Stimulated activated CD8-positive, alpha-beta memory T cell treated with anti-CD3 and anti-CD28 coated beads, Interleukin-15, amount 100 ng/mL, for 1 hour (primary cell): ENCODE measurements at regions not wholly inside any gene's neighbourhood (a gene's known extent, or its start where the extent isn't known, plus 50 kb on each side); places are given as distances from the start of the nearest gene placed in this dataset.

Experiments used
- DNase-seq: peaks from one replicate; pipeline ENCODE4 v3.0.0-alpha.2; 2020; ENCODE audit warnings: low read depth

DNA sequence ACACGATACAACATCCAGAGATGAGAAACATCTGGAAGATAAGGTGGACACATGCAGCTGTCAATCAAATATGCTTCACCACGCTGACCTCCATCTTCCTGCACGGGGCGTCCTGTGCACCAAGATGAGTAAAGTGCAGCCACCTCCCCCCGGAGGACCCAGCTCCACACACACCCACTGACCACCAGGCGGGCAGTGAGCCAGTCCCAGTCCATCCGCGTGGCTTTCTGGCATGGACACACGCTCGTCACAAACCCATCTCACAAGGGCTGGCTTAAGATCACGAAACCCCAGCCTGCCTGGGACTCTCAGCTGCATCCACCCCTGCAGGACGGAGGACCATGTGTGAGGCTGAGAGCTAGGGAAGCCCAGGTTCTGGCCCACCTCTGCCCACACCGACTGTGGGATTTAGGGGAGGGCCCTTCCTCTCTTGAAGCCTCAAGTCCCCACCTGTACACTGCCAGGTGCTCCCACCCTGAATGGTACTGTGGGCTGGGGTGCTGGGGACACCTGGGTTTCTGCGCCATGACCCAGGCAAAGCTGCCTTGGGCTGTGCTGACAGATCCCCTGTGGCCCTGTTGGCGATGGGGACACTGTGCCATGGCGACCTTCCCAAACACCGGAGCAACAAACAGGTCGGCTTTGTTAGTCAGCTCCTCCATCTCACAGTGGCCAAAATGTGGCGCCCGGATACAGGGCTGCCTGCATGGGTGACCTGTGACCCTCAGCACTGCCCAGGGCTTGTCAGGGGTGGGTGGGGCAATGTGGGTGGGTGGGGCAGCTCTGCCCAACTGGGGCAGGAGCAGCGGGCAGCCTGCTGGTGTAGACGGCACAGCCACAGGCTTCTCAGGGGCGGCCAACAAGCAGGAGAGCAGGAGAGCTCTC lies 629.0 kb downstream of the TBC1D22A start:
- DNase-seq = no peak

DNA sequence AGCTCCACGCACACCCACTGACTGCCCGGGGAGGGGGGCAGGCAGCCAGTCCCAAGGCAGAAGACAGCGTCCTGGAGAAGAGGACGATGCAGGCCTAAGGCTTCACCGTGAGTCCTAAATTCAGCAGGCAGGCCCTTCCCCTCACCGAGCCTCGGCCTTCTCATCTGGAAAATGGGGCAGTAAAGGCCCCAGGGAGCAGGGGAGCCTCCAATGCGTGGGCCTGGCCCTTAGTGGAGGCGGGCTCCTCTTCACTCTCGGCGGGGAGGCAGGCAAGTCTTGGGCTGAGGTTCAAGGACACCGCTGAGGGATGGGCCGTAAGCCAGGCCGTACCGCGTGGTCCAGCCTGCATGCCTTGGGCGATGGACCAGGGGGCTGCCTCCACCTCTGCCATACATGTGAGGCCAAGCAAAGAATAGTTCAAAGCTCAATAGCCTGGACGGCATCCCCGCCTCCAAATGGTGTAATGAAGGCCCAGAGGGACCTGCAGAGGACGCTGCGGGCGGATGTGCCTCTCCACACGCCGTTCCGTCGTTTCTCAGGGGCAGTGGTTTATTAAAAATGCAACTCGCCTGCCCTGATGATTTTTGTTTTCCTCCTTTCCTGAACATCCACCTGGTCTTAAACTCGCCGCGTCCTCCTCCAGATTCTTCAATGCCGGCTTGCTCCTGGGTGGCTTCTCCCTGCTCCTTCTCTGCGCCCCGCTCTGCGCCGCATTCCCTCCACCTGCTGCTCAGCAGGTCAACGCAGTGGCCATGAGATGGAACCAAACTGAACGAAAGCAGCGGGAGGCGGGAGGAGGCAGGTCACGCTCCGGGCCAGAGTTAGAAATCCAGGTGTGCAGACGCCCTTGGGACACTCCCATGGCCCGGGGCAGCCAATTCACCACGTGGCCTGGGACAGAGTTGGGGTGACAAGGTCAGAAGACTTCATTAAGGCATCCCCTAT lies 627.8 kb downstream of the TBC1D22A start:
- no peak for DNase-seq

DNA sequence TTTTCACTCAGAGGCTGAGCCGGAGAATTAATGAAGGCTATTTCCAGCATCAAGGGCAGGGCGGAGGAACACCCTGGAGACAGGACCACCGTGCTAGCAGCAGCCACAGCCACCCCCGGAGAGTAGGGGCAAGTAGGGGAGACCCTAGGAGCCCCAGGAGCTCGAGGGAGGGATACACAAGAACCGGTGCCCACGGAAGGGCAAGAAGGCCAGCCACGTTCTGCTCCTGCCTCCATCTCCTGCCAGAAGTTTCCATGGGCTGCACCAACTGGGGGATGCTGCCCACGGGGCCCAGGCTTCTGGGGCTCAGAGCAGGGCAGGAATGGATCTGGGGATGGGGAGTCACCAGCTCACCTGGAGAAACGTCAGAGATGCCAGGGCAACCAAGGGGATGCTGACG lies 626.8 kb downstream of the TBC1D22A start:
- no peak for DNase-seq

DNA sequence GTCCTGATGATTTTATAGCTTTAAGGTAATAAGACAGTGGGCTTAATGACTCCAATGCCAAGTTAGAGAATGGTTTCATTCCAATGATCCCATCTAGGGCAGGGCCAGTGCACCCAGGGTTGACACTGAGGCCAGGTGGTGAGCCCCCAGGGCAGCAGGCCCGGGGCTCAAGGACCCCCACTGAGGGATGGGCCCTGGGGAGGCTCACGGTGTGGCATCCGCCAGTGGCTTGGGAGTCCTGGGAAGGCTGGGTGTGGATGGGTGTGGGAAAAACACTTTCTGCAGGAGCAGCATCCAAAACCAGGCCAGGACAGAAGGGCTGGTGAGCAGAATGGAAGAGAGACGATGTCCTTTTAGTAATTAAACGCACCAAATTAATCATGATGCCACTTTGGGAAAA lies 626.3 kb downstream of the TBC1D22A start:
- DNase-seq = no peak

DNA sequence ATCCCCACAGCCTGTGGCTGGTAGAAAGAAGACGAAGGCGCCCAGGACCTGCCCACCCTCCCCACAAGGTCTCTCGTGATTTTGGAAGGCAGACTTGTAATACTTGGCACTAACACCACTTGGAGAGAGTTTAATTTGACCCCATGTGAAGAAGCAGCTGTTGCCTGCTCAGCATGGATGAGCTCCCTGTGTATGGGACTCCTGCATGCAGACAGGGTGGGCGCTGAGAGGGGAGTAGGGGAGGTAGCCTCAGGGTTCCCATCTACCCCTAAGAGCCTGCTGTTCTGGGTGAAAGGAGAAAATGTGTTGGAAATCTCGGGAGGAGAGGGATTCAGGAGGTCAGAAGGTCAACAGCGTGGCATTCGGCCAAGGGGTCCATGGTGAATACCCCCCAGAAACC lies 625.9 kb downstream of the TBC1D22A start:
- no peak for DNase-seq

DNA sequence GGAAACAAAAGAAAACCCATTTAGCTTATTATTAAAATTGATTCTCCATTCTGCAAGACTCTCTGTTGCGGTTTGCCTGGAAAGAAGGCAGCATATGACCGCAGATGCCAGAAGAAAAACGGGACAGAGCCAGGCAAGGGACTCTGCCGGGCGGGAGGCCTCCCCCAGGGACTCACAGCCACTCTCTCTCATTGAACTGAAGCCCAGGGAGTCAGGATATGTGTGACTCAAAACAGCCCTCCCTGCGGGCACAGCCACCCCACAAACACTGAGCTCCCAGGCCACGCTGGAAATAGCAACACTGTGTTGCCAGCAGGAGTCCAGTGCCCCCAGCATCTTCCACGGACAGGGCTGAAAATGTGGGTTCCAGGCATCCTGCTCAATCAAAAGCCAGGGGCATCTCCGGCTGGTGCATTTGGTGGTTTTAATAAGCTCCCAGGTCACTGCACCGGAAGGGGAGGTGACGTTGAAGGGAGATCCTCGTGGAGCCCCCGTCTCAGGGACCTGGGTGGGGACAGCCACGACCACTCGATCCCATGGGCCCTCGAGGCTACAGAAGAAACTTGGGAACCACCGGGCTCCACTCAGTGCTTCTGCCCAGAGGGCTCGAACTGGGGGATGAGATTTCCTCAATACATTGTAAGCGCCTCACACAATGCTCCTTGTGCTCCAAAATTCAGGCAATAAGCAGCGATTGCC lies 624.5 kb downstream of the TBC1D22A start:
- DNase-seq = no peak

DNA sequence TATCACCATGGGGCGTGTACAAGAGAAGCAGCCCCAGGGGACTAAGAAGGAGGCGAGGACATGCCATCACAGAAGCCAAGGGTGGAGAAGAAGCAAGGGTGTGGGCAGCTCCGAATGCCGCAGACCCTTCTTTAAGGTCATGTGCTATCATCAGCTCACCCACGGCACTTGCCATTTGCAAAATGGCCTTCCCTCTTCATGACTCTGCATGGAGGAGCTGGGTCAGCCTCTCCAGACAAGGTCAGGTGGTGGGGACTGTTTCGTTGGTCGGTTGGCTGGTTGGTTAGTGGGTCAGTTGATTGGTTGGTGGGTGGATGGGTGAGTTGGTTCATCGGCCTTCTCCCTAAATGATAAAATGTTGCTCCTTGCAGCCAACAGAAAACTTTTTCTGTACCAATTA lies 622.5 kb downstream of the TBC1D22A start:
- no peak for DNase-seq

DNA sequence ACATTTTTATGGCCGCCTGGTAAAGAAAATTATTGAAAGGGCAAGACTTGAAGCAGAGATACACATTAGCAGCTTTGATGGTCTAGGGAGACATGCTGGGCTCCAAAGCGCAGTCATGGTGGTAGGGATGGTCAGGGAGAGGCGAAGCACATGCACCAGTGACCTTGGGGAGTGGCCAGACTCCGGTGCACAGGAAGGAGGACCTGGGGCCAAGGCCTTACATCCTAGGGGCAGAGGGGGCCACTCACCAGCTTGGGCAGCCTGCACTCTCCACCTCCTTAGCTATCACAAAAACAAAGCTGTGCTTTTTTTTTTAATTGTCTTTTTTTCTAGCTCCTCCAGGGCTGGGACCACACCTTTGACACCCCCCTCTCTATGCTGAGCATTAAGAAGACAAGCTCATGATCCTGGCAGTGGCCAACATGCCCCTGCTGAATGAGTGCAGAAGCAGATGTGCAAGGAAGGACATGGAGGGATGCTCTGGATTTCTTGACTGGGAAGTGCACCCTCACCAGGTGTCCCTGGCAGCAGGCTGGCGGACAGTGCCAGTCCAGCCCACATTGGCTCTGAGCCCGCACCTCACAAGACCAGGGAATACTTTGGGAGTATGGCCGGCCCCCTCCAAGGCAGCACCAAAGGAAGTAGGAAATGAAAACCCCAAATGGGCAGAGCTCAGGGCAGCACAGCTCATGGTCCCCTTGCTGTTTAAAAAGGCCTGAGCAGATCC lies 619.9 kb downstream of the TBC1D22A start:
- DNase-seq = no peak

DNA sequence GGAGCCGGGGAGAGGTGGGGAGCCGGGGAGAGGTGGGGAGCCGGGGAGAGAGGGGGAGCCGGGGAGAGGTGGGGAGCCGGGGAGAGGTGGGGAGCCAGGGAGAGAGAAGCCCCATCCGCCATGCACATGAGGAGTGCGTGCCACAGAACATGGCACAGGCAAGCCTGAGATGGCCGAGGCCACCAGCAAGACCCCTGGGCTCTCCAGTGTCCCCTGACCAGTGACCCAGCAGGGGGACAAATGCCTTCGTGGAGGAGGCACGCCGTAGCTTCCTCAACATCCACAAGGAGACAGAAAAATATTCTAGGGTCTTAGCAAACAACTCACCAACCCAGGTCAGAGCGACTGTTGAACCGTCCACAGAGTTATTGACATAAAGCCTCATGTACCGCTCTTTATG lies 618.8 kb downstream of the TBC1D22A start:
- DNase-seq = no peak

DNA sequence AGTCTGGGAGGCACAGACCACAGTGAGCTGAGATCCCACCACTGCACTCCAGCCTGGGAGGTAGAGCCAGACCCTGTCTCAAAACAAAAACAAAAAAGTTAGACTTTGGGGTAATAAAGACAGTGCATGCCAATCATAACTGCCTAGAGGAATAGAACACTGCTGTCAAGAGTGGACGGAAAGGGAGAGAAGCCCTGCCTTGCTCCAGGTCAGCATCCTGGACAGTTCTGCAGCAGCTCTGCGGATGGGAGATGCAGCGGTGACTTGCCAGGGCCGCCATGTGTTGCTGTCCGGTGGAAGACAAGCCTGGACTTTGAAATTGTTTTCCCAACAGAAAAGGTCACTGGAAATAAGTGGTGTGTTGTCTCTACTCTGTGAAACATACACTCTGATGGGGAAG lies 618.2 kb downstream of the TBC1D22A start:
- DNase-seq = no peak

DNA sequence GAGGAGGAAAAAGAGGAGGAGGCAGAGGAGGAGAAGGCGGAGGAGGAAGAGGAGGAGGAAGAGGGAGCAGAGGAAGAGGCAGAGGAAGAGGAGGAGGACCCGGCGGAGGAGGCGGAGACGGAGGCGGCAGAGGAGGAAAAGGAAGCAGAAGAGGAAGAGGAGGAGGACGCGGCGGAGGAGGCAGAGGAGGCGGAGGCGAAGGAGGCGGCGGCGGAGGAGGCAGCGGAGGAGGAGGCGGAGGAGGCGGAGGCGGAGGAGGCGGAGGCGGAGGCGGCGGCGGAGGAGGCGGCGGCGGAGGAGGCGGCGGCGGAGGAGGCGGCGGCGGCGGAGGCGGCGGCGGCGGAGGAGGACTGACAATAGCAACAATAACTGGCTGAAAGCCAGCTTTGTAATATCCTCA lies 616.6 kb downstream of the TBC1D22A start:
- no peak for DNase-seq

DNA sequence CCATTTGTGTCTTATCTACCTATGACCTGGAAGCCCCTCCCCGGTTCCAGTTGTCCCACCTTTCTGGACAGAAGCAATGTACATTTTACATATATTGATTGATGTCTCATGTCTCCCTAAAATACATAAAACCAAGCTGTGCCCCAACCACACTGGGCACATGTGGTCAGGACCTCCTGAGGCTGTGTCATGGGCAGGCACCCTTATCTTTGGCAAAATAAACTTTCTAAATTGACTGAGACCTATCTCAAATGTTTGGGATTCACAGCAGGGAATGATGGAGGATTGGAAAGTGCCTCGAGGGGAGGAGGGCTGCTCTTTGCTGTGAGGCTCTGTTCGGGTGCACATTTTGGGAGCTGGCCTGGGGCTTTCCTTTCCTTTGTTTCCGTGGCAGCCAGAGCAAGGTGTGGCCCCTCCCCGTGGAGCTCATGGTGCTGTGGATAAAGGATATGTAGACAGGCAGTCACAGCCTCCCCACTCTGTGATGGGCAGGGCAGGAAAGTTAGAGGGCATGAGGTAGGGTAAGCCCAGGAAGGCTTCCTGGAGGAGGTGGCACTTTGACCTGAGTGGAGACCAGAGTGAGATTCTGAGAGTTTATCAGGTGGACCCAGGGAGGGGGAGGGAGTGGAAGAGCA lies 615.6 kb downstream of the TBC1D22A start:
- DNase-seq = no peak

DNA sequence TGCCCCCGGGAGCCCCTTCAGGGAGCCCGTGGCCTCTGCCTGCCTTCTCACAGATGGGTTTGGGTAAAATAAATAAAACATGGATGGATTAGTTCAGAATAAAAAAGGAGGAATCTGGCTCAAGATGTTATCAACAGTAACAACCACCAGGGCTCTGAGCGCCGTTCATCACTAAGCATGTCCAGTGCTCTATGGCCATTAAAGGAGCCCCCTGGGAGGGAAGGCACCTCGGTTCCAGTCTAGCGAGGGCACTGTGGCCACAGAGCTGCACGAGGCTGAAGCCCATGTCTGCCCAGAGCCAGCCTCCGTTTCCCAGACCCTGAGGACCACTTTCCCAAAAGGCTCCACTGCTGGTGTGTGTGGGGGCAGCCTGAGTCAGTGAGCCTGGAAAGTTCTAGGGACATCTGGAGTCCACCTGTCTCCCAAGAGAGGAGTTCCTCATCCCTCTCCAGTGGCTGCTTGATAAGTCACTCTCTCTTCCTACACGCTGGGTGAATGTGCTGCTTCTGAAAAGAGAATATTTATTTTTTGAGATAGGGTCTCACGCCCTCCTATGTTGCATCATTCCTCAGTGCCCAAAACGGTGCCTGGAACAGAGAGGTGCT lies 614.6 kb downstream of the TBC1D22A start:
- DNase-seq = no peak

DNA sequence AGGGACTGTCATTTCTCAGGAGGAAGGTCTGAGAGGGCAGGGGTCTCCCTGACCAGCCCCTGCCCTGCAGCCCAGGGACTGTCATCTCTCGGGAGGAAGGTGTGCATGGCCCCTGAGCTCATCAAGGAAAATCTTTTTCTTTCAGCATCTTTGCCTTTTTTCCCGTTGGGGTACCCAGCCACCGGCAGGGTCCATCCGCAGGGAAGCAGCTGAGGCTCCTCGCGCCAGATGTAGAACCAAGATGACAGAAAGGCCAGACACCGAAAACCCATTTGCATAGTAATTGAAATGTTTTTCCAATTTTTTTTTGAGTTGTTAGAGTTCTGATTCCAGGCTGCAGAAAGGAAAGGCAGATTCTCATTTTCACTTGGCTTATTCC lies 613.9 kb downstream of the TBC1D22A start:
- no peak for DNase-seq

DNA sequence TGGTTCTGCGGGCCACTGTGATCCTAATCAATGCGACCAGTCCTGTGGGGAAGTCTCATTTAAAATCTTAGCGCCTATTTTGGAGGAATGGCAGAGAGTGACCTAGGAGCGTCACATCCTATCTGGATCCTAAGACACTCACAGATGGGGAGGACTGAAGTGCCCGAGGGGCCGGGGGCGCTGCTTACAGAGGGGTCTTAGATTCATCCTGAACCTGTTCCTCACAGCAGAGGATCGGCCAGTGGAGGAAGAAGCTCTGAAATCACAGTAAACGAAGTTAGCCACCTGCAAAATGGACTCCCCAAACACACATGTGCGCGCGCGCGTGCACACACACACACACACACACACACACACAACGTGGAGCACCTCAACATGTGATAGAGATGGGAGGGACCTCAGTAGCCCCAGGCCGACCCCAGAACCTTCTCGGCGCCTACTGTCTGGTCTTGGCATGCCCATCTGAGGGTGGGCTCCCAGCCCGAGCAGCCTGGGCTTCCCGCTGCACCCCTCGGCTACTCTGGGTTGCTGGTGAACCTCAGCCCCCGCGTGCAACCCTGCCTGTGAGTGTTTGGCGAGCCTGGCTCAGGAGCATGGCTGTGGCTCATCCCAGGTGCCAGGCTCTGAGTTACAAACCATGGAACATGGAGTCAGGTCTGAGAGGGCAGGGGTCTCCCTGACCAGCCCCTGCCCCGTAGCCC lies 613.3 kb downstream of the TBC1D22A start:
- no peak for DNase-seq

DNA sequence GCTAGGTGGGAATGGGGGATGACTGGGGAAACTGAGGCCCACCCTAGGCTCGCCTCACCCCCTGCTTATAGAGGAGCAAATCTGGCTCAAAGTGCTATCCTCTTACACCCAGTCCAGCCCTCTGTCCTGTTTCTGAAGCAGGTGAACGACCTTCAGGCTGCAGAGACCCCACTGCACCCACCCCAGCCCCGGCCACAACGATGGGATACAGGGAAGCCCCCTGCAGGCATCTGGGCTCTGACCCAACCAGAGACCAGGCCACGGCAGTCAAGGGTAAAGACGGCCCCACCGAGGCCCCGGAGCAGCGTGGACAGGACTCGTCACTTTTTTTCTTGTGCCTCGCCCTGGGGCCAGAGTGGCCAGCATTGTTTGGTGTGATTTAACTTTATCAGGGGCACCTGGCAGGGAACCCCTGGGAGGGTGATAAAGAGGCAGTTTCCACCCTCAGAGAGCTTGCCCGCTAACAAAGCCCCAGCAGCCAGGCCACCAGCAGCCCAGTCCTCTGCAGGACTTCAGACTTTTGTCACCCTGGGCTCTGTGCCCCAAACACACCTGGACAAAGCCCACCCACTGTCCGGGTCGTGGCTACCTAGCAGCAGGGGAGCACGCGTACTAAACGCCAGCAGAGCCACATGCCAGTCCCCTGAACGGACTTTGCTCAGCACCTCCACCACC lies 612.6 kb downstream of the TBC1D22A start:
- DNase-seq = no peak

DNA sequence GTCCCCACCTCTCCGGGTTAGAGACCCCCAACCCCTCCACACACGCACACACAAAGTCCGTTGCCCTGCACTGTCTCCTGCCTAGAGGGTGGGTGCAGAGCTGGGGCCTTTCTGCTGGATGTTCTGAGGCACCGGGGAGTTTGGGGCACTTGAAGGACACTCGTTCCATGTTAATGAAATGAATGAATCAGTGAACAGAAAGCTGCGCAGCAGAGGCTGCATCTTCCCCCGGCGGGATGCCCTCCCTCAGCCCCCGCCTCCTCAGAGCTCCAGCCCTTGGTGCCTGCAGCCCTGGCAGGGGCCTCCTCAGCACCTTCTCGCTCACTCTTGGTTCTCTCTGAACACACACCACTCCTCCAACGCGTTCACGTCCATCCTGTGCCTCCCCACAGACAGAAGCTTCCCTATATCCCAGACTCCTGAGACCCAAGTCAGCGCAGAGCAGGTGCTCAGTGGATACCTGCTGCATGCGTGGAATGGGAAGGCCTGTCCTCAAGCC lies 611.9 kb downstream of the TBC1D22A start:
- DNase-seq = no peak

DNA sequence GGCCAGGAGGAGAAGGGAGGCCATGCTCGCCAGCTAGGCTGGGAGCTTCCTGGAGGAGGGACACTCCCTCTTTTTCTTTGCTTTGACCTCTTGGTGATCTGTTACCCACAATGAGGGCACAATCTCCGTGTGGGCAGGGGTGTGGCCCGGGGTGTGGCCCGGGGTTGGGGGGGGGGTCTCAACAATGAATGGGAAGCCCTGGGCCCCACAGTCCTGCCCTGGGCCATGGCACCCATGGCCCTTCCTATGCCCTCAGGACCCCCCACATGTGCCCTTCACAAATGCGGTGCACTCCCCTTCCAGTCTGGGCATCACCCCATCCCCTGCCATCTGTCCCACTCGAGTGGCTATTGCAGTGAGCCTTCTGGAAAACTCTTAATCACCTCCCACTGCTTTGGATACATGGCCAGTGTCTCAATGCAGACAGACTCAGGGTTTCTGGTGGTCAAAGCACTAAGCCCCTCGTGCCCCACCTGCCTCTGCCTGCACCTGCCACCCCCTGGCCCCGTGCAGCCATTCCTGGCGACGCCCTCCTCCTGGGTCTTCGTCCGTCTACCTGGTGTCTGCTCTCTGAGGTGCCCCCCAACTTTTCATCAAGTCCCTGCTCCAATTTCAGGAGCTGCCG lies 611.3 kb downstream of the TBC1D22A start:
- no peak for DNase-seq
